ENCODE measurements at regions not wholly inside any gene's neighbourhood (a gene's known extent, or its start where the extent isn't known, plus 50 kb on each side); places are given as distances from the start of the nearest gene placed in this dataset.
"Not testable (repeated sequence)": the region's sequence is repeated elsewhere in the genome, so short reads cannot be mapped to it uniquely, and the experiment has no call there.

GRCh38 chrX:39261446-39262147 is 460.3 kb downstream of the MID1IP1 start:
- H3K9me3 Mint-ChIP-seq: no peaks in the 10 kb centered on the region
- H3K4me1 Mint-ChIP-seq (ENCODE audit: low read depth): no peaks in the 10 kb centered on the region
- no peak overlapping the region for H3K4me3 Mint-ChIP-seq
- no peak overlapping the region for H3K27ac Mint-ChIP-seq
- H3K36me3 Mint-ChIP-seq (ENCODE audit: low read depth): no peaks in the 10 kb centered on the region
- H3K27me3 Mint-ChIP-seq: no peaks in the 10 kb centered on the region
- intact Hi-C loops (cut with micrococcal nuclease): no loop called here

GRCh38 chrX:39262641-39263040 is 461.4 kb downstream of the MID1IP1 start:
- Mint-ChIP-seq H3K4me1 (ENCODE audit: low read depth) (no peaks in the 10 kb centered on the region), H3K4me3 (no peak overlapping the region), H3K9me3 (no peaks in the 10 kb centered on the region), H3K27me3 (no peaks in the 10 kb centered on the region), H3K36me3 (ENCODE audit: low read depth) (no peaks in the 10 kb centered on the region), H3K27ac (no peak overlapping the region)
- intact Hi-C loops (cut with micrococcal nuclease): no loop called here

GRCh38 chrX:39264023-39264422 is 462.8 kb downstream of the MID1IP1 start:
- Mint-ChIP-seq H3K4me1 (ENCODE audit: low read depth) (no peaks in the 10 kb centered on the region), H3K27me3 (peaks cover 4% of the 10 kb centered on the region), H3K9me3 (no peaks in the 10 kb centered on the region), H3K27ac (no peak overlapping the region), H3K4me3 (no peak overlapping the region), H3K36me3 (ENCODE audit: low read depth) (no peaks in the 10 kb centered on the region)
- intact Hi-C loops (cut with micrococcal nuclease): no loop called here

GRCh38 chrX:39267176-39267575 is 465.9 kb downstream of the MID1IP1 start:
- Mint-ChIP-seq H3K4me1 (ENCODE audit: low read depth) (no peaks in the 10 kb centered on the region), H3K36me3 (ENCODE audit: low read depth) (no peaks in the 10 kb centered on the region), H3K27me3 (peaks cover 7% of the 10 kb centered on the region), H3K9me3 (no peaks in the 10 kb centered on the region), H3K27ac (no peak overlapping the region), H3K4me3 (no peak overlapping the region)
- intact Hi-C loops (cut with micrococcal nuclease): no loop called here

- H3K9me3 Mint-ChIP-seq: no peaks in the 10 kb centered on the region
- H3K36me3 Mint-ChIP-seq (ENCODE audit: low read depth): no peaks in the 10 kb centered on the region
- intact Hi-C loops (cut with micrococcal nuclease): no loop called here
- no peak overlapping the region for H3K27ac Mint-ChIP-seq
- peaks cover 7% of the 10 kb centered on the region for H3K27me3 Mint-ChIP-seq
- no peak overlapping the region for H3K4me3 Mint-ChIP-seq
- no peaks in the 10 kb centered on the region for H3K4me1 Mint-ChIP-seq (ENCODE audit: low read depth)
These were observed 466.9 kb downstream of the MID1IP1 start for GRCh38 chrX:39268207-39268606.

- no peak overlapping the region for H3K27ac Mint-ChIP-seq
- peaks cover 7% of the 10 kb centered on the region for H3K9me3 Mint-ChIP-seq
- H3K27me3 Mint-ChIP-seq: peaks cover 3% of the 10 kb centered on the region
- no peaks in the 10 kb centered on the region for H3K36me3 Mint-ChIP-seq (ENCODE audit: low read depth)
- intact Hi-C loops (cut with micrococcal nuclease): no loop called here
- no peaks in the 10 kb centered on the region for H3K4me1 Mint-ChIP-seq (ENCODE audit: low read depth)
- H3K4me3 Mint-ChIP-seq: no peak overlapping the region
These were observed 474.3 kb downstream of the MID1IP1 start for GRCh38 chrX:39275500-39276068.

GRCh38 chrX:39277685-39278390 is 476.6 kb downstream of the MID1IP1 start:
- H3K27ac Mint-ChIP-seq; H3K4me1 Mint-ChIP-seq (ENCODE audit: low read depth); H3K27me3 Mint-ChIP-seq; intact Hi-C loops (cut with micrococcal nuclease); H3K36me3 Mint-ChIP-seq (ENCODE audit: low read depth); H3K4me3 Mint-ChIP-seq: not testable (repeated sequence)
- peaks cover 14% of the 10 kb centered on the region for H3K9me3 Mint-ChIP-seq

- no peak overlapping the region for H3K27ac Mint-ChIP-seq
- H3K4me3 Mint-ChIP-seq: no peak overlapping the region
- H3K9me3 Mint-ChIP-seq: peaks cover 23% of the 10 kb centered on the region
- H3K27me3 Mint-ChIP-seq: no peaks in the 10 kb centered on the region
- intact Hi-C loops (cut with micrococcal nuclease): no loop called here
- H3K4me1 Mint-ChIP-seq (ENCODE audit: low read depth): no peaks in the 10 kb centered on the region
- no peaks in the 10 kb centered on the region for H3K36me3 Mint-ChIP-seq (ENCODE audit: low read depth)
These were observed 482.0 kb downstream of the MID1IP1 start for GRCh38 chrX:39283239-39283638.

GRCh38 chrX:39288592-39288991 is 487.3 kb downstream of the MID1IP1 start:
- Mint-ChIP-seq H3K36me3 (ENCODE audit: low read depth) (no peaks in the 10 kb centered on the region), H3K27me3 (no peaks in the 10 kb centered on the region), H3K4me1 (ENCODE audit: low read depth) (no peaks in the 10 kb centered on the region), H3K4me3 (no peak overlapping the region), H3K9me3 (peaks cover 8% of the 10 kb centered on the region), H3K27ac (no peak overlapping the region)
- intact Hi-C loops (cut with micrococcal nuclease): no loop called here

- no peaks in the 10 kb centered on the region for H3K27me3 Mint-ChIP-seq
- H3K4me3 Mint-ChIP-seq: no peak overlapping the region
- no peaks in the 10 kb centered on the region for H3K4me1 Mint-ChIP-seq (ENCODE audit: low read depth)
- no peaks in the 10 kb centered on the region for H3K36me3 Mint-ChIP-seq (ENCODE audit: low read depth)
- intact Hi-C loops (cut with micrococcal nuclease): no loop called here
- H3K27ac Mint-ChIP-seq: no peak overlapping the region
- H3K9me3 Mint-ChIP-seq: no peaks in the 10 kb centered on the region
These were observed 488.6 kb downstream of the MID1IP1 start for GRCh38 chrX:39289827-39290226.

- Mint-ChIP-seq H3K4me3 (no peak overlapping the region), H3K36me3 (ENCODE audit: low read depth) (no peaks in the 10 kb centered on the region), H3K27me3 (no peaks in the 10 kb centered on the region), H3K4me1 (ENCODE audit: low read depth) (no peaks in the 10 kb centered on the region), H3K27ac (no peak overlapping the region), H3K9me3 (no peaks in the 10 kb centered on the region)
- intact Hi-C loops (cut with micrococcal nuclease): no loop called here
These were observed 491.9 kb downstream of the MID1IP1 start for GRCh38 chrX:39293203-39293602.

GRCh38 chrX:39296472-39296871 is 495.2 kb downstream of the MID1IP1 start:
- intact Hi-C loops (cut with micrococcal nuclease): no loop called here
- no peaks in the 10 kb centered on the region for H3K9me3 Mint-ChIP-seq
- H3K27ac Mint-ChIP-seq: no peak overlapping the region
- H3K36me3 Mint-ChIP-seq (ENCODE audit: low read depth): no peaks in the 10 kb centered on the region
- H3K4me3 Mint-ChIP-seq: no peak overlapping the region
- no peaks in the 10 kb centered on the region for H3K4me1 Mint-ChIP-seq (ENCODE audit: low read depth)
- H3K27me3 Mint-ChIP-seq: no peaks in the 10 kb centered on the region

GRCh38 chrX:39298821-39299220 is 497.6 kb downstream of the MID1IP1 start:
- intact Hi-C loops (cut with micrococcal nuclease): no loop called here
- no peaks in the 10 kb centered on the region for H3K4me1 Mint-ChIP-seq (ENCODE audit: low read depth)
- H3K27ac Mint-ChIP-seq: no peak overlapping the region
- no peaks in the 10 kb centered on the region for H3K27me3 Mint-ChIP-seq
- no peaks in the 10 kb centered on the region for H3K9me3 Mint-ChIP-seq
- no peaks in the 10 kb centered on the region for H3K36me3 Mint-ChIP-seq (ENCODE audit: low read depth)
- H3K4me3 Mint-ChIP-seq: no peak overlapping the region

GRCh38 chrX:39299615-39300014 is 498.4 kb downstream of the MID1IP1 start:
- H3K4me1 Mint-ChIP-seq (ENCODE audit: low read depth): no peaks in the 10 kb centered on the region
- intact Hi-C loops (cut with micrococcal nuclease): no loop called here
- H3K4me3 Mint-ChIP-seq: no peak overlapping the region
- no peaks in the 10 kb centered on the region for H3K9me3 Mint-ChIP-seq
- H3K27me3 Mint-ChIP-seq: no peaks in the 10 kb centered on the region
- no peaks in the 10 kb centered on the region for H3K36me3 Mint-ChIP-seq (ENCODE audit: low read depth)
- H3K27ac Mint-ChIP-seq: no peak overlapping the region
